Loucy (cell line): ENCODE measurements at regions not wholly inside any gene's neighbourhood (a gene's known extent, or its start where the extent isn't known, plus 50 kb on each side); places are given as distances from the start of the nearest gene placed in this dataset.

Experiments used
- H2AFZ ChIP-seq: fragments of 200-600 bp; sonication (generic); 2 replicates; pipeline ENCODE4 v1.6.0; 2016; ENCODE audit warnings: antibody characterized with exemption, mild to moderate bottlenecking, low read length, moderate library complexity
- H3F3A ChIP-seq: fragments of 200-600 bp; 2 replicates; pipeline ENCODE4 v1.6.0; 2016; ENCODE audit warnings: antibody characterized with exemption, low read depth, mild to moderate bottlenecking
- H3K27me3 ChIP-seq: fragments of 200-600 bp; sonication (generic); 2 replicates; pipeline ENCODE4 v1.6.1; 2014; ENCODE audit warnings: low read length, mild to moderate bottlenecking; ENCODE audit not compliant: insufficient read depth, poor library complexity, severe bottlenecking
- H3K36me3 ChIP-seq: fragments of 200-600 bp; sonication (generic); 2 replicates; pipeline ENCODE4 v1.6.1; 2016; ENCODE audit warnings: low read length; ENCODE audit not compliant: insufficient read depth
- H3K4me1 ChIP-seq: fragments of 200-600 bp; sonication (generic); 2 replicates; pipeline ENCODE4 v1.5.1; 2014; ENCODE audit warnings: low read length, mild to moderate bottlenecking; ENCODE audit not compliant: insufficient read depth, poor library complexity, severe bottlenecking
- H3K4me2 ChIP-seq: fragments of 200-600 bp; sonication (generic); 2 replicates; pipeline ENCODE4 v1.6.0; 2014; ENCODE audit warnings: antibody characterized with exemption, low read length, low read depth, mild to moderate bottlenecking; ENCODE audit not compliant: poor library complexity, severe bottlenecking
- H3K4me3 ChIP-seq: fragments of 200-600 bp; sonication (generic); 2 replicates; pipeline ENCODE4 v1.5.1; 2014; ENCODE audit warnings: low read length, mild to moderate bottlenecking, mixed read lengths; ENCODE audit not compliant: poor library complexity, severe bottlenecking
- H3K79me2 ChIP-seq: fragments of 200-600 bp; sonication (generic); 2 replicates; pipeline ENCODE4 v1.6.1; 2014; ENCODE audit warnings: low read length; ENCODE audit not compliant: insufficient read depth
- H3K9ac ChIP-seq: fragments of 200-600 bp; sonication (generic); 2 replicates; pipeline ENCODE4 v1.6.0; 2014; ENCODE audit warnings: mild to moderate bottlenecking, low read depth, low read length, moderate library complexity; ENCODE audit not compliant: poor library complexity, severe bottlenecking
- H3K9me2 ChIP-seq: fragments of 200-600 bp; sonication (generic); replicated peaks from 2 replicates; pipeline ENCODE4 v1.6.1; 2016; ENCODE audit warnings: low read depth, low read length, mixed read lengths
- H3K9me3 ChIP-seq: fragments of 200-600 bp; sonication (generic); 2 replicates; pipeline ENCODE4 v1.6.1; 2014; ENCODE audit warnings: mild to moderate bottlenecking, antibody characterized with exemption, low read length, low read depth; ENCODE audit not compliant: insufficient read depth
- H4K20me1 ChIP-seq: fragments of 200-600 bp; sonication (generic); 2 replicates; pipeline ENCODE4 v1.6.0; 2014; ENCODE audit warnings: antibody characterized with exemption, low read length, mild to moderate bottlenecking; ENCODE audit not compliant: insufficient read depth, poor library complexity, severe bottlenecking
- EZH2phosphoT487 ChIP-seq: fragments of 200-600 bp; IDR thresholded peaks from 2 replicates; pipeline ENCODE4 v1.6.1; 2018; ENCODE audit warnings: antibody characterized with exemption, mild to moderate bottlenecking, moderate library complexity, borderline replicate concordance
- TF ChIP-seq, protein P1 (sequence below): fragments of 200-600 bp; sonication (generic); conservative IDR thresholded peaks from 2 replicates; pipeline ENCODE4 v1.5.1; 2014; ENCODE audit warnings: mild to moderate bottlenecking, antibody characterized with exemption, low read length

DNA sequence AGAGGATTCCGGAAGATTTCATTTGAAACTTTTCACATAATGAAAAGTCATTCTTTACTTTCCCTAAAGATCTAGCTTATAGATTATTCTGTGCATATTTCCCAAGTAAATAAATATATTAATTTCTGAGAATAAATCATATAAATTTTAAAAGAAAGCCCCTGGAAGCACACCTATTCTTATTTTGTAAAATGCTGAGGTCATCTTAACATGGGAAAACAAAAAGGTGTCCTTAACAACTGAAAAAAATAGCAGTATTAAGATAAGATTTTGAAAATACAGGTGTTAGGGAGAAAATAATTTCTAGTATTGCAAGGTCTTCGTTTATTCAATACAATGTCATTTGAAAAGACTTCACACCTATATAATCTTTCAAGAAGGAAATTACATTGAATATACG lies 567.5 kb upstream of the CHAC2 start:
- Histone ChIP-seq H3K9me3 (no peaks in the 10 kb centered on the region), H3K4me3 (no peak overlapping the region), H3K27me3 (no peaks in the 10 kb centered on the region), H3K9me2 (no peaks in the 10 kb centered on the region), H3F3A (no peaks in the 10 kb centered on the region), H3K79me2 (no peaks in the 10 kb centered on the region; the same call in 1 of the 2 replicates), H3K36me3 (no peaks in the 10 kb centered on the region), H4K20me1 (no peaks in the 10 kb centered on the region), H3K4me2 (no peak overlapping the region), H3K4me1 (no peaks in the 10 kb centered on the region), H3K9ac (no peak overlapping the region), H2AFZ (no peak overlapping the region)
- no peak for TF ChIP-seq EZH2phosphoT487

DNA sequence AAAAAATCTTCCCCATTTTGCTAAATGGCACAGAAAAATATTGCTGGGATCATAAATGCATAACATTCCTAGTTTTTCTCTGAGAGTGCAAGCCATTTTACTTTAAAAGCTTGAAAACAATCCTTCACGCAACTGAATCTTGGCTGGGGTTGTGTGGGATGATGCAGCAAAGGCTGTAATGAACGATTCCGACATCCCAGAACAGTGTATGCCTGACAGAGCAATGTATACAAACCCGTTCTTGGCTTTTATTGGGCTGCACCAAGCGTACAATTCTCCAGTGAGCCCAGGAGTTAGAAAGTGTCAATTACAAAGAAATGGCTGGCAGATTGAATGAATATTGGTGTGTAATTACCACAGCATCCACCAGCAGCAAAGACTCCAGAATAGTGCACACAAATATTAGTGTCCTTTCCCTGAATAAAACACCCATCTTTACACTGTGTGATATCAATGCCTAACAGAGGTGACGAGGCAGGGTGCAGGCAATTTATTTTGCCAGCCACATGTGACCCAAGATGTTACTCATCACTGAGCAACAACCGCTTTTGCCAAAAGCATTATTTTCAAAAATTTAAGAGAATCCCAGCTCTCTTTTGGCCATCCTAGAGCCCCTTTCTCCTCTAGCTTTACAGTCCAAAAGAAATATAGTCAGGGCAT lies 578.6 kb upstream of the CHAC2 start:
- TF ChIP-seq, protein P1, sequence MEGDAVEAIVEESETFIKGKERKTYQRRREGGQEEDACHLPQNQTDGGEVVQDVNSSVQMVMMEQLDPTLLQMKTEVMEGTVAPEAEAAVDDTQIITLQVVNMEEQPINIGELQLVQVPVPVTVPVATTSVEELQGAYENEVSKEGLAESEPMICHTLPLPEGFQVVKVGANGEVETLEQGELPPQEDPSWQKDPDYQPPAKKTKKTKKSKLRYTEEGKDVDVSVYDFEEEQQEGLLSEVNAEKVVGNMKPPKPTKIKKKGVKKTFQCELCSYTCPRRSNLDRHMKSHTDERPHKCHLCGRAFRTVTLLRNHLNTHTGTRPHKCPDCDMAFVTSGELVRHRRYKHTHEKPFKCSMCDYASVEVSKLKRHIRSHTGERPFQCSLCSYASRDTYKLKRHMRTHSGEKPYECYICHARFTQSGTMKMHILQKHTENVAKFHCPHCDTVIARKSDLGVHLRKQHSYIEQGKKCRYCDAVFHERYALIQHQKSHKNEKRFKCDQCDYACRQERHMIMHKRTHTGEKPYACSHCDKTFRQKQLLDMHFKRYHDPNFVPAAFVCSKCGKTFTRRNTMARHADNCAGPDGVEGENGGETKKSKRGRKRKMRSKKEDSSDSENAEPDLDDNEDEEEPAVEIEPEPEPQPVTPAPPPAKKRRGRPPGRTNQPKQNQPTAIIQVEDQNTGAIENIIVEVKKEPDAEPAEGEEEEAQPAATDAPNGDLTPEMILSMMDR: no peak
- no peak for TF ChIP-seq EZH2phosphoT487
- H4K20me1 ChIP-seq: no peaks in the 10 kb centered on the region

DNA sequence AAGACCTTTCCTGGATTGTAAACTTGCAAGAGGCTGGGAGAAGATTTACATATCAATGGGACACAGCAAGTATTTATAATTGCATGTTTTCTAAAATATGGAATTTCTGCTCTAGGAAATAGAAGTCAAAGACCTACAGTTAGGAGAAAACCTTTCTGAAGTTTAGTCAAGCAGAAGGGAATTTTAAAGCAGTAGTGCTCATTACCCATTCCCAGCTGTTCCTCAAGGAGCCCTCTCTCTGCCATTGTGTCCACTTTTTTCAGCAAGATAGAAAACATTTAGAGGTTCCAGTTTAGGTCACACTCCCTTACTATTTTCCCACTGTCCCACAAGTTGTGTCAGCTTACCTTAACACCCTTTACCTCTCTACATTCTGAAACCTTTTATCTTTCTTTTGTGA lies 584.0 kb upstream of the CHAC2 start:
- Histone ChIP-seq H3K36me3 (no peaks in the 10 kb centered on the region), H2AFZ (no peak overlapping the region), H3K4me1 (no peaks in the 10 kb centered on the region), H3K9ac (no peak overlapping the region), H3K4me2 (no peak overlapping the region), H3K9me2 (no peaks in the 10 kb centered on the region), H3K27me3 (no peaks in the 10 kb centered on the region), H4K20me1 (no peaks in the 10 kb centered on the region), H3F3A (no peaks in the 10 kb centered on the region), H3K79me2 (no peaks in the 10 kb centered on the region), H3K4me3 (no peak overlapping the region), H3K9me3 (no peaks in the 10 kb centered on the region)
- TF ChIP-seq EZH2phosphoT487: no peak
- TF ChIP-seq, protein P1: no peak

More for the DNA sequence above, 578.6 kb upstream of the CHAC2 start:
- Histone ChIP-seq H3K27me3 (no peaks in the 10 kb centered on the region), H3K9ac (no peak overlapping the region), H3K9me3 (no peaks in the 10 kb centered on the region), H3K9me2 (no peaks in the 10 kb centered on the region), H3K4me2 (no peak overlapping the region), H2AFZ (no peak overlapping the region), H3K36me3 (no peaks in the 10 kb centered on the region), H3F3A (no peaks in the 10 kb centered on the region), H3K4me1 (no peaks in the 10 kb centered on the region), H3K4me3 (no peak overlapping the region), H3K79me2 (no peaks in the 10 kb centered on the region)

DNA sequence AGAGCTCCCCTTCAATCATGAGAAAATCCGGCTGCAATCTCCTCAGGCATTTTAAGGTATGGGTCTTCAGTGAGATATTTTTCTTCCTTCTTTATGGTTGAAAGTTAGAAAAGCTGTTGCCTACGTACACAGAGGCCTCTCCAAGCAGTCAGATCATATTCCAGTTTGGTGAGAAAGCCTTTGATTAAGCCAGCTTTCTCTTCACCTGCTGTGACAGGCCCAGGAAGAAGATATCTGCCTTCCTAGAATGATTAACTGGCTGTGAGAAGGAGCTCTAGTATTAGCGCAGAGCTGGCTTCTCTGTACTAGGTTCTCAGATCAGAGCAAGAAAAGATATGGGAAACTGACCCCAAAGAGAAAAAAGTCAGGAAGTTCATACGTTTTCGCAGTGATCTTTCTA lies 585.0 kb upstream of the CHAC2 start:
- H3K4me3 ChIP-seq: no peak overlapping the region

More for the DNA sequence above, 585.0 kb upstream of the CHAC2 start:
- Histone ChIP-seq H3F3A (no peaks in the 10 kb centered on the region), H3K79me2 (no peaks in the 10 kb centered on the region), H3K9me3 (no peaks in the 10 kb centered on the region), H3K4me1 (no peaks in the 10 kb centered on the region), H3K9ac (no peak overlapping the region), H3K27me3 (no peaks in the 10 kb centered on the region), H3K9me2 (no peaks in the 10 kb centered on the region), H4K20me1 (no peaks in the 10 kb centered on the region), H3K36me3 (no peaks in the 10 kb centered on the region), H2AFZ (no peak overlapping the region), H3K4me2 (no peak overlapping the region)
- TF ChIP-seq, protein P1: no peak
- no peak for TF ChIP-seq EZH2phosphoT487
